GM18907 (cell line): ENCODE measurements at regions not wholly inside any gene's neighbourhood (a gene's known extent, or its start where the extent isn't known, plus 50 kb on each side); places are given as distances from the start of the nearest gene placed in this dataset.
"Not testable (repeated sequence)": the region's sequence is repeated elsewhere in the genome, so short reads cannot be mapped to it uniquely, and the experiment has no call there.

Source experiments
- ATAC-seq: cut with Tn5 transposase; IDR thresholded peaks from one replicate; pipeline ENCODE4 v1.9.1; 2021; ENCODE audit warnings: mild to moderate bottlenecking, moderate library complexity; ENCODE audit not compliant: unreplicated experiment

GRCh38 chr16:63129411-63130125, 1093.3 kb upstream of the CDH8 start:
- no peak for ATAC-seq

- ATAC-seq = not testable (repeated sequence)
Measured at GRCh38 chr16:63119905-63120304, 1083.7 kb upstream of the CDH8 start.

DNA sequence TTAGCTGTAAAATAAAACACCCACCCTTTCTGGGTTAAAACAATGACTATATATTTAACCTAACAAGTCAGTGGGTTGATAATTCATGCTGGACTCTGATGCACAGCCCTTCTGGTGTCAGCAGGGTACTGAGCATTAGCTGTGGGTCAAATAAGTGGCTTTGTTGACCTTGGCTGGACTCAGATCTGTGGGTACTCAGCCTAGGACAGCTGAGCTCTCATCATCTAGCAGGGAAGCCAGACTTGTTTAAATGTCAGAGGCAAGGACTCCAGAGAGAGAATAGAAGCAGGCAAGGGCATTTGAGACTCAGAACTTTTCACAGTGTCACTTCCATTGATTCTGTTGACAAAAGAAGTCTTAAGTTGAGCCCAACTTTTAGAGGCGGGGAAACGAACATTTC, 1063.8 kb upstream of the CDH8 start:
- ATAC-seq = no peak

GRCh38 chr16:63096857-63097256, 1060.6 kb upstream of the CDH8 start:
- ATAC-seq = no peak

DNA sequence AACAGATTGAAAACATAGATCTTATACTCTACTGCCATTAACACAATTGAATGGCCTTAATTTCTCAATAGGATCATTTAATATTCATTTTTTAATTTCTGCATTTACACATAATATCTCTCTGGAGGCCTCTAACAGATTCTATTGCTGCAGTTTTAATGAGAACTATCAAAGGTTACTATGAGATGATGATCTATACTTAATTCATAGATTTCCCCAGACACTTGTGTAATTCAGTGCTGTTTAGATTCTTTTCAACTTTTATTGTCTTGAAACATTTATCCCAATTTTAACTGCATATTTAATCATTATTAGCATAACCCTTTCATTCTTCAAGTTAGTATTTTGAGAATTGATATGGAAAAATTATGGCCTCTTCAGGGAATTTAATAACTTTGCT, 1056.5 kb upstream of the CDH8 start:
- no peak for ATAC-seq

- ATAC-seq = no peak
Measured at GRCh38 chr16:63082101-63082500, 1045.9 kb upstream of the CDH8 start.

DNA sequence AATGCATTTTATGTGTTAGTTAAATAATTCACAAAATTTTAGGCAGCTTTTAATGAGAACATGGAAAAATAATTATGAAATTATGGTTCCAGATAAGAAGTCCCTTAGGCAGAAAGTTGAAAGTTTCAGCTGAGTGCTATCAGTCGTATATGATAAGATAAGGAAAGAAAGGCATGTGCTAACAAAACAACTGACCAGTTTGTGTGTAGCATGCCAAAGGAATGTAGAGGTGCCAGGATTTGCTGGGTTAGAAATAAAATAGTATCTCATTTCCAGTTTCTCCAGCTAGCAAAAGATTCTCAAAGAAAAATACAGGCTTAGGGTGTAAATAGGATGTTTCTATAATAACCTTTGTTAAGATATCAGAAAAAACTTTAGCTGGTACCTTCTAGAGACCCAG, 1044.5 kb upstream of the CDH8 start:
- ATAC-seq = no peak

- no peak for ATAC-seq
Measured at GRCh38 chr16:63069047-63069446, 1032.8 kb upstream of the CDH8 start.

GRCh38 chr16:63067141-63067540, 1030.9 kb upstream of the CDH8 start:
- no peak for ATAC-seq

GRCh38 chr16:63066552-63066951, 1030.3 kb upstream of the CDH8 start:
- no peak for ATAC-seq

- ATAC-seq = no peak
Measured at GRCh38 chr16:63061319-63061718, 1025.1 kb upstream of the CDH8 start.

GRCh38 chr16:63059676-63060075, 1023.4 kb upstream of the CDH8 start:
- ATAC-seq = no peak

DNA sequence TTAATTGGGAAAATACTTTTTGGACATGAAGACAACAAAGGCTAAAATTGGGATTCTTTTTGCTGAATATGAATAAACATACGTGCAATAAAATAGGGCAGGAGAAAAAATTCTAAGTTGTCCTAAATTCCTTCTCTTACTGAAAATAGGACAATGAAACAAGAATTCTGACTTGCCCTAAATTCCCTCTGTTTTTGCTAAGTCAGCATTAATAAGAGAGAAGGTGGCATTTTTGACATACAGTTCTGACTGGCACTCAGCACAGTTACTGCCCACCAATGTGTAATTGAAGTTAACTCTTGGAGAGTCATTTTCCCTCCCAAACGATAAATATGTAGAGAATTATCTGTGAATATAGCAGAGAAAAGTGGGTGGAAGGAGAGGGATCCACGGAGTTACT, 1021.1 kb upstream of the CDH8 start:
- ATAC-seq = no peak

DNA sequence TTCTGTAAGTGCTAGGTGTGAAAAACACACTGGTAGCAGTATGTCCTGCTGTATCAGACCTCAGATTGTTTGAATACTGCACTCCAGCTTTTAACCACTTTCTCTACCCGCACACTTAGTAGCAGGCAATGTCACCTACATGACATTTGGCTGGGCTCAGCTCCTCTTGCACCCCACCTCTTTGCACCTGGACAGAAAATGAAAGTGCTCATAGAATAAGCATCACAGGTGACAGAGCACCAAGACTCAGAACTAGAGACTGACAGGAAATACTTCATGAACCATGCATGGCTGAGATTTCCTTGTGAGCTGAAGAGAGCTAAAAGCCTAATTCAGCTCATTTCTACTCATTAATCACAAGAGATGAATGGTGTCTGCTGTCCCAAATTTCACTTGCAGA, 1014.2 kb upstream of the CDH8 start:
- ATAC-seq = no peak

GRCh38 chr16:63038397-63039106, 1002.3 kb upstream of the CDH8 start:
- ATAC-seq = no peak

- ATAC-seq = no peak
Measured at GRCh38 chr16:63037761-63038396, 1001.6 kb upstream of the CDH8 start.

GRCh38 chr16:63018581-63019223, 982.5 kb upstream of the CDH8 start:
- no peak for ATAC-seq

DNA sequence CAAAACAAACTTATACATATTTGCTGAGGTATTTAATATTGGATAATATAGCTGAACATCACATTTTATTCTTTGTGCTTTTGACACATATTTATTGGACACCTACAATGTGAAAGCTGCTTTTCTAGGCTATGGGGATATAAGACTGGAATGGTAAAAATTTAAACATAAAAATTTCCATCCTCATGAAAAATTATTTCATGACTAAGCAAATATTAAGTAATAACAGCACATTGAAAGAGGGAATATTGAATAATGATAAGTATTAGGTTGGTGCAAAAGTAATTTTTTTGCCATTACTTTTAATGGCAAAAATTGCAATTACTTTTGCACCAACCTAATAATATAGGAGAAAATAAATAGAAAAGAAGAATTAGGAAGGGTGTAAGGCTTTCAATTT, 972.5 kb upstream of the CDH8 start:
- no peak for ATAC-seq

GRCh38 chr16:63005356-63005755, 969.1 kb upstream of the CDH8 start:
- no peak for ATAC-seq

DNA sequence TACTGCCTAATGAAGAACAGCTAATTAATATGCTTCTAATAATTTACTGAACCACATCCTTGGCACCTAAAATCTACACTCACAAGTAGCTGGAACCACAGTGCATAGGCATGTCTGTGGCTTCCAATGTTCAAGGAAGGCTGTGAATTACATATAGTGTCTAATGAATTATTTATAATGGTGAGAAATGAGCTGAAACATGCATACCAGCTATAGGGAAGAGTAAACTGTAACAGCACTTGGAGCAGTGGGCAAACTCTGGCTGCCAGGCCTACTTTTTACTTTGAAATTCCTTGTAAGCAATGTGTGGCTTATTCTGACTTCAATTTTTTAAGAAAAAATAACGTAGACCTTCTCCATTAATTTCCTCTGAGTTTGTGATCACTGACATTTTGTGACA, 953.2 kb upstream of the CDH8 start:
- ATAC-seq = no peak

DNA sequence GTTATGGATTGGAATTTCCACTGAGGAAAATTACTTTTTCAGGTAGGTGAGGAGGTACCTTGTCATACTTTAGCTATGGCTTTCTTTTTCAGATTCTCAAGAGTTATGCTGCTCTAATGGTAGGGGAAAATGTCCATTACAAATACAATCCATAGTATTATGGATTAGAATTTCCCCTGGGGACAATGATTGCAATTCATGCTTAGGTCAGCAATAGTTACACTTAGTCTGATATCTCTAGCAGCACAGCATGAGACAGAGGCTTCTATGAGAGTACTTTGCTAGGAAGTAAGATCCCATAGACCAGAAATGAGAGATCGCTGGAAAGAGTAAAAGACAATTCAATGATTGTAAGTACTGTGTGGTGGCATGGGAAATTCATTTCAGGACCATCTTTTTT, 949.5 kb upstream of the CDH8 start:
- no peak for ATAC-seq

DNA sequence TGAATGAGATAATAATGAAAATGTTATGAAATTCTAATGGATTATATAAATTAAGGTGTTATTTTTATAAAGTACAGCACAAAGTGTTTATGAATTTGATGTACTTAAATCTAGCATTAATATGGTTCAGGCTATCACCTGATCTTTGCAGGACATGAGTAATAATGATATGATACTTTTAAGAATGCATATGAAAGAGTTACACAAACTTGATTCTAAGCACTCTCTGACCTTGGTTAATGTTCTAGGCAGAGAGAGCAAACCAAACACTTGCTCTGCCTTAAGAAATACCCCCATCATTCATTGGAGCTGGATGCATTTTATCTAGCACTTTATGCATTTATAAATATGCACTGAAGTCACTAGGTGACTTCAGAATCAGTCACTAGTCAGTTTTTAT, 942.2 kb upstream of the CDH8 start:
- ATAC-seq = no peak
